22Rv1 (cell line): ENCODE measurements at regions not wholly inside any gene's neighbourhood (a gene's known extent, or its start where the extent isn't known, plus 50 kb on each side); places are given as distances from the start of the nearest gene placed in this dataset.
A peak's percentile ranks its signal among the peaks of the same experiment; 100 is the strongest.
"Not testable (repeated sequence)": the region's sequence is repeated elsewhere in the genome, so short reads cannot be mapped to it uniquely, and the experiment has no call there.

ENCODE experiments used
- H3K27ac ChIP-seq: fragments of 450-650 bp; 2 replicates; pipeline ENCODE4 v1.5.1; 2017
- ZFX ChIP-seq: fragments of 450-650 bp; IDR thresholded peaks from 2 replicates; pipeline ENCODE4 v1.6.1; 2017; ENCODE audit warnings: antibody characterized with exemption, borderline replicate concordance
- TF ChIP-seq, protein P1 (sequence below): fragments of 450-650 bp; IDR thresholded peaks from 2 replicates; pipeline ENCODE4 v1.5.1; 2017; ENCODE audit warnings: mild to moderate bottlenecking

DNA sequence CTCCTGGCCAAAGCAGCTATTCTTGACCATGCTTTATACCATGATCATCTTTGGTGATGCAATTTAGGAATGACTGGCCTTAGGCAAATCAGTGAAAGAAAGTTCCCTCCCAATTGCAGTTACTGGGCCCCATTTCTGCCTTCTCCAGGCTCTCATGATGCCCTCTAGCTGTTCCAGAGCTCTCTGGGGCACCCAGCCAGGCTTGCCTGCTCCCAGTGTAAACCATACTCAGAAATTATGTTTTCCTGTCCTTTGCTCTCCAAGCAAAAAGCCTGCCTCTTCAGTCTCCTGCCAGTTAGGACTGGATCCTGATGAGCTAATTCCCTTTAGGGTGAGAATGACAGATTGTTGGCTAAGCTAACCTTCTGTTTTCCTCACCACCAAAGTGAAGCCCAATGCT lies 85.3 kb upstream of the RBPJ start:
- H3K27ac ChIP-seq = no peak overlapping the region
- TF ChIP-seq, protein P1, sequence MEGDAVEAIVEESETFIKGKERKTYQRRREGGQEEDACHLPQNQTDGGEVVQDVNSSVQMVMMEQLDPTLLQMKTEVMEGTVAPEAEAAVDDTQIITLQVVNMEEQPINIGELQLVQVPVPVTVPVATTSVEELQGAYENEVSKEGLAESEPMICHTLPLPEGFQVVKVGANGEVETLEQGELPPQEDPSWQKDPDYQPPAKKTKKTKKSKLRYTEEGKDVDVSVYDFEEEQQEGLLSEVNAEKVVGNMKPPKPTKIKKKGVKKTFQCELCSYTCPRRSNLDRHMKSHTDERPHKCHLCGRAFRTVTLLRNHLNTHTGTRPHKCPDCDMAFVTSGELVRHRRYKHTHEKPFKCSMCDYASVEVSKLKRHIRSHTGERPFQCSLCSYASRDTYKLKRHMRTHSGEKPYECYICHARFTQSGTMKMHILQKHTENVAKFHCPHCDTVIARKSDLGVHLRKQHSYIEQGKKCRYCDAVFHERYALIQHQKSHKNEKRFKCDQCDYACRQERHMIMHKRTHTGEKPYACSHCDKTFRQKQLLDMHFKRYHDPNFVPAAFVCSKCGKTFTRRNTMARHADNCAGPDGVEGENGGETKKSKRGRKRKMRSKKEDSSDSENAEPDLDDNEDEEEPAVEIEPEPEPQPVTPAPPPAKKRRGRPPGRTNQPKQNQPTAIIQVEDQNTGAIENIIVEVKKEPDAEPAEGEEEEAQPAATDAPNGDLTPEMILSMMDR = no peak

DNA sequence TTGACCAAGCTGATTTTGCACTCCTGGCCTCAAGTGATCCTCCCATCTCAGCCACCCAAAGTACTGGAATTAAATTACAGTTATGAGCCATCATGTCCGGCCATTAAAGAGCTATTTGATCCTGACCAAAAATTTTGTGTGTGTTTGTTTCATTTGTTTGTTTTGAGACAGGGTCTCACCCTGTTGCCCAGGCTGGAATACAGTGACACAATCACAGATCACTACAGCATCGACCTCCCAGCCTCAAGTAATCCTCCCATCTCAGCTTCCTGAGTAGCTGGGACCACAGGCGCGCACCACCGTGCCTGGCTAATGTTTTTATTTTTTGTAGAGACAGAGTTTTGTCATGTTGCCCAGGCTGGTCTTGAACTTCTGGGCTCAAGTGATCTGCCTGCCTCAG lies 82.9 kb upstream of the RBPJ start:
- H3K27ac ChIP-seq = peak overlapping the region; percentile 85
- TF ChIP-seq, protein P1 = no peak
- TF ChIP-seq ZFX = no peak

DNA sequence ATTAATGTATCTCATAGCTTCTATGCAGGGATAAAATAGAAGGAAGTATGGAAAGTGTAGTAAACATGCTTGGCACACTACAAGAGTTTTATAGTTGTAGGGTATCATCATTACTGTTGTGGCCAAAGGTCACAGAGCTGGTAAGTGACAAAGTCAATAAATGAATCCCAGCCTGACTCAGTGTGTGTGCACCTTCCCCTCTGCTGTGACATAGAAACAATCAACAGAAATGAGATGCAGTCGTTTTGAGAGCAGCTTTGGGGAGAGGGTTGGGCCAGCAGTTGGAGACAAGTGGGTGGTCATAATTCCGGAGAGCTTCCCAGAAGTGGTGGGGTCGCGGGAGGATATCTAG lies 82.4 kb upstream of the RBPJ start:
- H3K27ac ChIP-seq = peak overlapping the region; percentile 85
- no peak for TF ChIP-seq ZFX
- TF ChIP-seq, protein P1 = no peak

DNA sequence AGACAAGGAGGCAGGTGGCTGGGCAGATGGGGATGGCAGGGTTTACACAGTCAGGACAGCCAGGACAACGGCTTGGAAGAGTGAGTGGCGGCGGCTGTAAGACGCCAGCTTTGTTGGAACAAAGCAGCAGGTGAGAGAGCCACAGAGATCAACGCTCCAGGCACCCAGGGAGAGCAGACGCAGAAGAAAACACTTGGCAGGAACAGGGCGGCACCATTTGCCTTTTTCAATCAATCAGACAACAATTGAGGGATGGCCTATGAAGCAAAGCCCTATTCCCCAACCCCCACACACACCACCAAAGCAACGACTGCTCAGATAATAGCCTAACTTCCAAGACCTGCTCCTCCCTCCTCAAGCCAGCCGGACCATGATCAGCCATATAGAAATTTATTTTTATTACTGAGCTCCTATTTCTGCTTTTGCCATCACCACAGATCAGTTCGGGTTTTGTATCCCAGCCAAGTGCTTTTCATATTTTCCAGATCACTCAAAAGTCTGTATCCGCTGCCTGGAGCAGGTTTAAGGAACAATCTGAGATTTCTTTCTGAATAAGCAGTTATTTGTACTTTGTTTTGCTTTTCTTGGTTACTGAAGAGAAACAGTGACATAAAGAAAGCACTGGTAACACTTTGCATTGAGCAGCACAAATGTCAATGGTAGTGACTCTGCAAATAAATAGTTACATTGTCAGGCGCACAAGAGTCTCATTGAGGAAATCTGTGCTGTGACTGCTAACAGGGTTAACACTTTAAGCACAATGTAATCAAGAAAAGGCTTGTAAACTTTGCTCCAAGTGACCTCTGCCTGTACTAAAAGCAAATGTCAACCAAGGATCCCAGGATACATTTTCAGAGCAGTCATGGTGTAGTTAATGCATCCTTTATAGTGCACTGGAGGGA lies 81.8 kb upstream of the RBPJ start:
- peak overlapping the region; percentile 85 for H3K27ac ChIP-seq
- TF ChIP-seq ZFX = no peak
- TF ChIP-seq, protein P1 = no peak

DNA sequence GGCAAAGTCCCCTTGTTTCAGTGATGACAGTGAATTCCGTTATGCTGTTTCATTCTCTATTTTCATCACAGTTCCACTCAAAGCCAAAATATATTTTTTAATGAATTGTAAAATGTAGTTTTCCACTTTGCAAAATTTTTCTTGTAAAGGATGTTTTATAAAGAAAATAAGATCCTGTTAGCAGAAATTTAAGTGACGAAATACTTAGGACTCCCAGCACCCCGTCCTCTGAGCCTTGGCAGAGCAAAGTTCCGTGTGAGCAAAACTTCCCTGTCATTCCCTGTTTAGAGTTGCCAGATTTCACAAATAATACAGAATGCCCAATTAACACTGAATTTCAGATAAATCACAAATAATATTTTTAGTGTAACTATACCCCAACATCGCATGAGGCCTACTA lies 81.0 kb upstream of the RBPJ start:
- TF ChIP-seq, protein P1 = no peak
- TF ChIP-seq ZFX = no peak
- peak overlapping the region; percentile 85 for H3K27ac ChIP-seq

DNA sequence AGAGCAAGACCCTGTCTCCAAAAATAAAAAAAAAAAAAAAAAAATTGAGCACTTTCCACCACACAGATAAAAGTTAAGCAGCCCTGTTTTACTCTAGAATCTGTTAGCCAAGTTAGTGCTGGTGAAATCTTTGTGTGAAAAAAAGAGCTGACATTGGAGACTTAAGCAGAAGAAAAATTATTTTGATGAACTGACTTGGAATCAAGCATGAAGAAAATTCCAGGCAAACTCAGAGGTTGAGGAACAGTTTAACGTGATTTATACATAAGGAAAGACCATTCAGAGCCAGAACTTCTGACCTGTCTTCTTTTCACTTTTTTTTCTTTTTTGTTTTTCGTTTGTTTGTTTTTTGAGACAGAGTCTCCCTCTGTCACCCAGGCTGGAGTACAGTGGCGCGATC lies 79.6 kb upstream of the RBPJ start:
- H3K27ac ChIP-seq = no peak overlapping the region
- TF ChIP-seq ZFX = no peak
- TF ChIP-seq, protein P1 = no peak

DNA sequence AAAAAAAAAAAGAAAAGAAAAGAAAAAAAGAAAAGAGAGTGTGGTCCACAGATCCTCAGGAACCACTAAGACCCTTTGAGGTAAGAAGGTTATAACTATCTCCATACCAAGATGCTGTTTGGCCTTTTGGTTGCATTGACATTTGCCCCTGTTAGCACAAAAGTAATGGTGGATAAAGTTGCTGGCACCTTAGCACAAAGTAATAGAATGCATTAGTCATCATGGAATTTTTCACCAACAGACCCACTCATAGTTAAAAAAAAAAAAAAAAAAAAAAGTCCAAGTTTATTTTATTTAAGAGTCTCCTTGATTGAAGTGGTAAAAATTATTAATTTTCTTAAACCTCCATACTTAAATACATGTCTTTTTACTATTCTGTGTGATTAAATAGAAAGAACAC lies 78.4 kb upstream of the RBPJ start:
- no peak overlapping the region for H3K27ac ChIP-seq
- TF ChIP-seq ZFX = no peak
- TF ChIP-seq, protein P1 = no peak

DNA sequence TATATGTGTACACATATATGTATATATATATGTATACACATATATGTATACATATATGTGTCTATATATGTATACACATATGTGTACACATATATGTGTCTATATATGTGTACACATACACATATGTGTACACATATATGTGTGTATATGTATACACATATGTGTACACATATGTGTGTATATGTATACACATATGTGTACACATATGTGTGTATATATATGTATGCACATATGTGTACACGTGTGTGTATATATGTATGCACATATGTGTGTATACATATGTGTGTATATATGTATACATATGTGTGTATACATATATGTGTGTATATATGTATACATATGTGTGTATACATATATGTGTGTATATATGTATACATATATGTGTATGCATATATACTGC lies 76.7 kb upstream of the RBPJ start:
- H3K27ac ChIP-seq = not testable (repeated sequence)
